ENCODE measurements at regions not wholly inside any gene's neighbourhood (a gene's known extent, or its start where the extent isn't known, plus 50 kb on each side); places are given as distances from the start of the nearest gene placed in this dataset.
"Not testable (repeated sequence)": the region's sequence is repeated elsewhere in the genome, so short reads cannot be mapped to it uniquely, and the experiment has no call there.

- no peak overlapping the region for H2BK20ac ChIP-seq (ENCODE audit: low read depth, low read length)
- no peaks in the 10 kb centered on the region for H3K36me3 ChIP-seq (ENCODE audit: control insufficient read depth, insufficient read depth, low read length)
- no peak overlapping the region for H4K91ac ChIP-seq (ENCODE audit: insufficient read depth, low read depth, low read length)
- H3K18ac ChIP-seq (ENCODE audit: low read depth, low read length), result no peak overlapping the region
- intact Hi-C loops (cut with micrococcal nuclease), result no loop called here
- no peak overlapping the region for H3K14ac ChIP-seq (replicated peaks; ENCODE audit: low read depth, low read length)
- H3K27ac ChIP-seq (ENCODE audit: insufficient read depth, low read length), result no peak overlapping the region
- H3K9ac ChIP-seq (ENCODE audit: low read depth, low read length), result no peak overlapping the region
- no peak for DNase-seq
- H3K4me2 ChIP-seq (ENCODE audit: low read depth, low read length), result no peak overlapping the region
- no peak overlapping the region for H4K8ac ChIP-seq (ENCODE audit: low read depth in 2 of 2, low read length in 2 of 2)
- TF ChIP-seq CEBPB (IDR thresholded peaks at IDR 0.05; ENCODE audit: low read depth, low read length), result no peak
- H3K4me1 ChIP-seq (ENCODE audit: control insufficient read depth, insufficient read depth, low read length), result no peaks in the 10 kb centered on the region
- BruUV-seq (replicated peaks), result no TSS peak
- H2BK15ac ChIP-seq (ENCODE audit: low read depth, low read length), result no peak overlapping the region
- in situ Hi-C loops (cut with MboI; ENCODE audit: low sequenced_read_pairs), result no loop called here
- H3K27me3 ChIP-seq (ENCODE audit: control insufficient read depth, insufficient read depth, low read length), result no peaks in the 10 kb centered on the region
- no CpG with 5 or more reads among the region's 4 CpGs for WGBS, 2 experiments (ENCODE audit: extremely low coverage in 2 of 2, insufficient read length in 1 of 2)
- CTCF ChIA-PET, result interaction anchor here (0.6 to 0.7 kb wide), 2 partner anchors 341 to 433 kb away, joined by 3 read pairs; no protein-coding TSS in a partner anchor
- no peak overlapping the region for H2AFZ ChIP-seq (replicated peaks; ENCODE audit: low read length, poor library complexity)
- H3K9me3 ChIP-seq (ENCODE audit: control insufficient read depth, insufficient read depth, low read length), result peaks cover 2% of the 10 kb centered on the region; the same call in 1 of the 2 replicates
- H3K79me1 ChIP-seq (ENCODE audit: low read depth in 1 of 2, low read length in 2 of 2), result no peaks in the 10 kb centered on the region
- H2BK5ac ChIP-seq (ENCODE audit: low read depth, low read length, poor library complexity, severe bottlenecking), result no peak overlapping the region
- H3K9me1 ChIP-seq (ENCODE audit: insufficient read depth, low read length), result no peaks in the 10 kb centered on the region
- no peak overlapping the region for H3K56ac ChIP-seq (ENCODE audit: extremely low read depth, insufficient read depth, low read length)
- H2AK9ac ChIP-seq (replicated peaks; ENCODE audit: low read depth, low read length, poor library complexity), result no peak overlapping the region
- H4K5ac ChIP-seq (ENCODE audit: low read depth, low read length), result no peak overlapping the region
- ATAC-seq (ENCODE audit: low read depth), result no peak
- no peak overlapping the region for H2BK120ac ChIP-seq (ENCODE audit: low read depth, low read length)
- POLR2A ChIA-PET (ENCODE audit: unreplicated experiment), result no interaction called here
- dilution Hi-C loops (cut with HindIII; ENCODE audit: low sequenced_read_pairs, unreplicated experiment), result no loop called here
- H3K23ac ChIP-seq (ENCODE audit: low read depth, low read length), result no peak overlapping the region
- H3K4ac ChIP-seq (ENCODE audit: low read depth, low read length), result no peak overlapping the region
- no peak overlapping the region for H3K4me3 ChIP-seq (ENCODE audit: insufficient read depth, low read depth, low read length)
- no peaks in the 10 kb centered on the region for H4K20me1 ChIP-seq (ENCODE audit: insufficient read depth, low read length)
- H2AK5ac ChIP-seq (ENCODE audit: low read depth, low read length), result no peak overlapping the region
Measured at GRCh38 chr1:178587975-178588374, 75.1 kb downstream of the TEX35 start.

- H3K56ac ChIP-seq (ENCODE audit: extremely low read depth, insufficient read depth, low read length); H3K23ac ChIP-seq (ENCODE audit: low read depth, low read length); H4K91ac ChIP-seq (ENCODE audit: insufficient read depth, low read depth, low read length); H3K36me3 ChIP-seq (ENCODE audit: control insufficient read depth, insufficient read depth, low read length); POLR2A ChIA-PET (ENCODE audit: unreplicated experiment); H4K5ac ChIP-seq (ENCODE audit: low read depth, low read length); H3K4me2 ChIP-seq (ENCODE audit: low read depth, low read length); BruUV-seq (replicated peaks); H2AK5ac ChIP-seq (ENCODE audit: low read depth, low read length); DNase-seq; H3K79me1 ChIP-seq (ENCODE audit: low read depth in 1 of 2, low read length in 2 of 2); H2AK9ac ChIP-seq (replicated peaks; ENCODE audit: low read depth, low read length, poor library complexity); dilution Hi-C loops (cut with HindIII; ENCODE audit: low sequenced_read_pairs, unreplicated experiment); intact Hi-C loops (cut with micrococcal nuclease); H2BK120ac ChIP-seq (ENCODE audit: low read depth, low read length); H2BK5ac ChIP-seq (ENCODE audit: low read depth, low read length, poor library complexity, severe bottlenecking); H3K27ac ChIP-seq (ENCODE audit: insufficient read depth, low read length); H2BK15ac ChIP-seq (ENCODE audit: low read depth, low read length); CTCF ChIA-PET; H4K8ac ChIP-seq (ENCODE audit: low read depth in 2 of 2, low read length in 2 of 2); H4K20me1 ChIP-seq (ENCODE audit: insufficient read depth, low read length); H2BK20ac ChIP-seq (ENCODE audit: low read depth, low read length); H3K4me3 ChIP-seq (ENCODE audit: insufficient read depth, low read depth, low read length); ATAC-seq (ENCODE audit: low read depth); H3K14ac ChIP-seq (replicated peaks; ENCODE audit: low read depth, low read length); H3K9me1 ChIP-seq (ENCODE audit: insufficient read depth, low read length); H3K4me1 ChIP-seq (ENCODE audit: control insufficient read depth, insufficient read depth, low read length); H3K4ac ChIP-seq (ENCODE audit: low read depth, low read length); H2AFZ ChIP-seq (replicated peaks; ENCODE audit: low read length, poor library complexity); H3K18ac ChIP-seq (ENCODE audit: low read depth, low read length); H3K9ac ChIP-seq (ENCODE audit: low read depth, low read length); in situ Hi-C loops (cut with MboI; ENCODE audit: low sequenced_read_pairs); H3K9me3 ChIP-seq (ENCODE audit: control insufficient read depth, insufficient read depth, low read length); H3K27me3 ChIP-seq (ENCODE audit: control insufficient read depth, insufficient read depth, low read length): not testable (repeated sequence)
- WGBS, 2 experiments (ENCODE audit: extremely low coverage in 2 of 2, insufficient read length in 1 of 2), result no CpG with 5 or more reads among the region's 3 CpGs
Measured at GRCh38 chr1:178589042-178589441, 76.1 kb downstream of the TEX35 start.
